NCI-H82 treated with DMSO at 0.1 percent for 48 hours (cell line): ENCODE measurements at regions not wholly inside any gene's neighbourhood (a gene's known extent, or its start where the extent isn't known, plus 50 kb on each side); places are given as distances from the start of the nearest gene placed in this dataset.

ENCODE experiments used
- DNase-seq: peaks from one replicate; lab custom pipeline; 2025; ENCODE audit not compliant: unreplicated experiment; lab: John Stamatoyannopoulos, UW

DNA sequence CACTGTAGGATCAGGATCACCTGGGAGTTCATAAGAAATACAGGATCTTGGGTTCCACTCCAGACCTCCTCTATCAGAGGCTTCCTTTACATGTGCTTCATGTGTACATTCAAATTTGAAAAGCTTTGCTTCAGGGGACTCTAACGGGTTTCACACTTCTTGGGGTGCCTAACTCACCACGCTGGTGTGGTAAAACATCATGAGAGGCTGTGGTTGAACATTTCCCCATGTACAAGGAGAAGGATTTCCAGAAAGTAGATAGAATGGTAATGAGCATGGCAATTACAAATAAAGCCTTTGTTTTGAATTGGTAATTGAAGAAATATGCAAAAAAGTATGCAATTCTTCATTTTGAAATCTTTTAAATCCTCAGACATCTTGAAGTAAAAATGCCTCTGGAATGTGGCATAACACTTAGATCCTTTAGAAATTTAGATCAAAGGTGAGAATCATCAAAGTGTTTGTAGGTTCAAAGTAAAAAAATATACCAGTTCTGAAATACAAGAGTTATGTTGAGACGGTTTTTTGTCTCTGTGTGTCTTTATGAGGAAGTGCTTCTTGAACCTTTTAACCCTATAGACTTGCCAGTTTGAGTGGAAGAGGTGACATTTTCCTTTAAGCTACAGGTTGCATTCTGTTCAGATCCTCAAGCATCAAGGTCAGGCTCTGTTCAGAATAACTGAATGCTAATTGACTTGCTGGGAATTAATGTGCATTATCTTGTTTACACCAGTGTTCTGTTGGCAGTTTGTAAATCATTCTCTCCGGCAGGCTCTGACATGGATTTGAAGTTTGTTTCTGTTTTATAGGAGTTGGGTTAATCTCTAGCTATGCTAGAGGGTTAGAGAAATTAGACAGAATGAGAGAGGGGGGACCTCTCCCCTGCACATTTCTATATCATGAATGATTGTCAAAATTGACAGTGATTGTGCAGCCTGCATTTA is 415.3 kb downstream of the MAN2A1 start:
- DNase-seq = peak; percentile 29

DNA sequence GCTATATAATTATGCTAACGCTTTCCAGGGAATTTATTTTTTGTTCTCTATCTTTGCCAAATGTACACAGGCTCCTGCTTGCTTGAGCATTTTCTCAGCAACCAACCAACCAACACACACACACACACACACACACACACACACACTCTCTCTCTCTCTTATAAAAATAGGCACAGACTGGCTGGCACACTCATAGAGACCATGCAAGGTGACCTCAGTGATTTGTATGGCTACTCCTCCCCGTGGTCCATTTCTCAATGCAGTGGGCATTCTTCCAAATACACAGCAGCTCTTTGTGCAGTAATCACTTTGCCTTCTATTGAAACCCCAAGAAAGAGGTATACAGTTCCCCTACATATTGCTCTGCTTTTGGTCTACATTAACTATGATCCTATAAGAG is 416.0 kb downstream of the MAN2A1 start:
- no peak for DNase-seq

DNA sequence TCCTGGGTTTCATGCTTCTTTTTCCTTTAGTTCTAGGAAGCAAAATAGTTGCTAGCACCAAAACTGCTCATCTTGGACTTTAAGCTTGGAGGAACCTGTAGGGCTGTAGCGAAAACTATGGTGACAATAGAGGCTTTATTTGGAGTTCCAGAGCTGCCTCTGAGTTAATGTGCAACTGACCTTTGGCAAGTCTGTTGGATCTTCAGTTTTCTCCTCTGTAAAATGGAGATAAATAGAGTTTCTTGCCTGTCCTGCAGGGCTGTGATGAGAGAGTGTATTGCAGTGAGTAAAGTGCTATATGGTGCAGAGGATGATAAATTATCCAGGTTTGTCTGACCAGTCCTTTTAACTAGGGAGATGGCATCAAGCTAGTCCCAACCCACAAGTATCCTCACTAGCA is 417.0 kb downstream of the MAN2A1 start:
- no peak for DNase-seq

DNA sequence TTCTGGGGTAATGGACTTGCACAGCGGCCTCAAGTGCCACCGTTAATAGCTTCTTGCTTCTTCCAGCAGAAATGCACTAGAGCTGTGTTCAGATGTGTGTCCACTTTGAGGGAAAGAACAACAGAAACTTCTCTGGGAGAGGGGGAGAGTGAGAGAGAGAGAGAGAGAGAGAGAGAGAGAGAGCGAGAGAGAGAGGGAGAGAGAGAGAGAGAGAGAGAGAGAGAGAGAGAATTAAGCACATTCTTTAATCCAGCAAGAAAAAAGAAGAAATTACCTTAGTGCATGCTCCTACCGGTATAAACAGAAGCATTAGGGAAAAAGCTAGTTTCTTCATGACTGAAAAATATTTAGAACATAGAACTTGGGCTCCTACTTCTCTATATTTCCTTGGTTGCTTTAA is 418.8 kb downstream of the MAN2A1 start:
- no peak for DNase-seq

DNA sequence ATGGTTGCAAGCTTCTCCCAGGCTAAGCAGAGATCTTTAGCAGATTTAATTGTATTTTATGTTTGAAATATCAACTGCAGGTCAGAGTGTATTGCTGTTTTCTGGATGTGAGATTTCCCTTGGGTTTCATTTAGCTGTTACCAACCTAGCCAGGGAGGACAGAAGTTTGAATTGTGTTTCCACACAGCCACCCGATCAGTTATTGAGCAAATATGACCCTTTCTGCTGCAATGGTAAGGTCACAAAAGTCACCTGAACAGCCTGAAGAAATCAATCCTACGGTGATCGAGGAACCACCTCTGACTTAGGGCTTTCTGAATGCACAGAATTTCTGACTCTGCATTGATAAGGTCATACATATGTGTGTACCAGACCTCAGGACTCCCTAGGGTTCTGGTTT is 419.9 kb downstream of the MAN2A1 start:
- DNase-seq = no peak

DNA sequence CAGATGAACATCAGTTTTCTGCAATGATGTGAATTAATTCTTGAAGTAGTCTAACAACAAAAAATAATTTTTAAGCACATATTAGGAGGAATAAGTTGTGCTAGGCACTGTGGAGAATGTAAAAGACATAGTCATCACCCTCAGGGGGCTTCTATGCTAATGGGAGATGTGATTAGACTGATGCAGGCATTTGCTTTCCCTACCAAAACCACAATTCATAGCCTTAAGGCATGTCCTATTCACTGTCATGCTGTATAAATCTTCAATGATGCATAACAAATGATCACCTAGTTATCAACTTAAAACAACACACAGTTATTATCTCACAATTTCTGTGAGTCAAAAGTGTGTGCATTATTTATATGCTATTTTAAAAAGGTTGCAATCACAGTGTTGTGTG is 422.6 kb downstream of the MAN2A1 start:
- no peak for DNase-seq

DNA sequence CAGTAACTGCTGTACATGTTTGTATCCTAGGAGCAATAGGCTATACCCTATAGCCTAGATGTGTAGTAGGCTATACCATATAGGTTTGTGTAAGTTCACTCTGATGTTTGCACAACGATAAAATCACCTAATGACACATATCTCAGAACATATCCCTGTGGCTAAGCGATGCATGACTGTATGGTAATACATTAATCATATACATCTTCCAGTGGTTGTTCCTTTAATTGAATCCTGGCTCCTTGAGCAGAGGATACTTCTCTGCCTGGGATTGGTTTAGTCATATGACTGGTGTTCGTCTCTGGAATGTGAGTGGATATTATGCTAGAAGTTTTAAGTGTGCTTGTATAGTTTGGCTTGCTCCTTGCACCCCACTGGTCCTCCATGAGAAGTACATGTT is 425.8 kb downstream of the MAN2A1 start:
- DNase-seq = no peak

DNA sequence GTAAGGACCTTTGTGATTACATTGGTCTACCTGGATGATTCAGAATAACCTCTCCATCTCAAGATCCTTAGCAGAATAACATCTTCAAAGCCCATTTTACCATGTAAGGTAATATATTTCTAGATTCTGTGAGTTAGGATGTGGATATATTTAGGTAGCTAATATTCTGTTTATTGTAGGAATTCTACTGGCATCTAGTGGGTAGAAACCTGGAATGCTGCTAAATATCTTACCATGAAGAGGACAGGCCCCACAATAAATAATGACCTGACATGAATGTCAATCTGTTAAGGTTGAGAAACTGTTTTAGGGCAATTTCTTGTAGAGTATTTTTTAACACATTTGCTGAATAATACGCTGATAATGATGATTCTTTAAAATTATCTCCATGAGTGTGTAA is 426.8 kb downstream of the MAN2A1 start:
- DNase-seq = no peak

DNA sequence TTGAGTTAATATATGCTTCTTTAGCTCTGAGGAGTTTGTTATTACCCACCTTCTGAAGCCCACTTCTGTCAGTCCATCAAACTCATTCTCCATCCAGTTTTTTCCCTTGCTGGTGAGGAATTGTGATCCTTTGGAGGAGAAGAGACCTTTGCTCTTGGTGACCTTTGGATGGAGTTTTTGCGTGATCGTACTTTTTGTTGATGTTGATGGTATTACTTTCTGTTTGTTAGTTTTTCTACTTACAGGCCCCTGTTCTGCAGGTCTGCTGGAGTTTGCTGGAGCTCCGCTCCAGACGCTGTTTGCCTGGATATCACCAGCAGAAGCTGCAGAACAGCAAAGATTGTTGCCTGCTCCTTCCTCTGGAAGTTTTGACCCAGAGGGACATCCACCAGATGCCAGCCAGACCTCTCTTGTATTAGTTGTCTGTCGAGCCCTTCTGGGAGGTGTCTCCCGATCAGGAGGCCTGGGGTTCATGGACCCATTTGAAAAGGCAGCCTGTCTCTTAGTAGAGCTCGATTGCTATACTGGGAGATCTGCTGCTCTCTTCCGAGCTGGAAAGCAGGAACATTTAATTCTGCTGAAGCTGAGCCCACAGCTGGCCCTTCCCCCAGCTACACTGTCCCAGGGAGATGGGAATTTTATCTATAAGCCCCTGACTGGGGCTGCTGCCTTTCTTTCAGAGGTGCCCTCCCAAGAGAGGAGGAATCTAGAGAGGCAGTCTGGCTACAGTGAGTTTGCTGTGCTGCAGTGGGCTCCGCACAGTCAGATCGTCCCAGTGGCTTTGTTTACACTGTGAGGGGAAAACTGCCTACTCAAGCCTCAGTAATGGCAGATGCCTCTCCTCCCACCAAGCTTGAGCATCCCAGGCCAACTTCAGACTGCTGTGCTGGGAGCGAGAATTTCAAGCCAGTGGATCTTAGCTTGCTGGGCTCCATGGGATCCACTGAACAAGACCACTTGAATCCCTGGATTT is 445.5 kb downstream of the MAN2A1 start:
- DNase-seq = no peak

DNA sequence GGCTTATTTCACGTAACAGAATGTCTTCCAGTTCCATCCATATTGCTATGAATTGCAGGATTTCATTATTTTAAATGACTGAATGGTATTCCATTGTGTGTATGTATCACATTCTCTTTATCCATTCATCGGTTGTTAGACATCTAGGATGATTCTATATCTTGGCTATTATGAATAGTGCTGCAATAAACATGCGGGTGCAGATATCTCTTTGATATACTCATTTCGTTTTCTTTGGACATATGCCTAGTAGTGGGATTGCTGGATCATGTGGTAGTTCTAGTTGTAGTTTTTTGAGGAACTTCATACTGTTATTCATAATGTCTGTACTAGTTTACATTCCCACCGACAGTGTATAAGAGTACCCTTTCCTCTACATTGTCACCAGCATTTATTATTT is 460.5 kb downstream of the MAN2A1 start:
- DNase-seq = no peak

DNA sequence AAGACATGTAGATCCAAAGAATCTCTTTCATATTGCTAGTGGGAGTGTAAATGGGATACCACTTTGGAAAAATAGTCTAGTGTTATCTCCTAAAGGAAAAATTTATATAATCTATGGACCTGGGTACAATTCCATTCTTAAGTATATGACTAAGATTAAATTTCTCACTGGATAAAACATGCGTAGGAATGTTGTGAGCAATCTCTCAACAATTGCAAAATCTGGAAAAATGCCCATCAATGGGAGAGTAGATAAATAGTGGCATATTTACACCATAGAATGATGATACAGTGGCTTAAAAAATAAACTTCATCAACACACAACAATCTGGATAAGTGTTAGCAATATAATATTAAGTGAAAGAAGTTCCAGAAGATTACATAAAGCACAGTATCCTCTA is 469.5 kb downstream of the MAN2A1 start:
- no peak for DNase-seq

DNA sequence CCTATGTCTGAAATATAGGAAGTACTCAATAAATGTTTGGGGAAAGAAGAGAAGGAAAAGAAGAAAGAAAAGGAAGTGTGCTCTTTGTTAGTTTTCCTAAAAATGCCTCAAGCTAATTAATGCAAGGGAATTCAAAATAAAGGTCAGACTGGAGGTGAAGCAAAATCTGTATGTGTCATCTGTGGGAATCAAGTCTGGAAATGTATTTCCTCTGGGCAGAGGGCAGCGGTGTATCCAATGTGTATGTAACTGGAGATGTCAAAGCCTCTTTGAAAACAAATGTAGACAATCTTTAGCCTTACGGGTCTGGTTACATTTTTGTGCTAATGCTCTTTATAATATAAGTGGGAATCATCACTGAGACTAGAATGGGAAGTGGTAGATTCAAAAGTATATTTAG is 471.4 kb downstream of the MAN2A1 start:
- DNase-seq = no peak

DNA sequence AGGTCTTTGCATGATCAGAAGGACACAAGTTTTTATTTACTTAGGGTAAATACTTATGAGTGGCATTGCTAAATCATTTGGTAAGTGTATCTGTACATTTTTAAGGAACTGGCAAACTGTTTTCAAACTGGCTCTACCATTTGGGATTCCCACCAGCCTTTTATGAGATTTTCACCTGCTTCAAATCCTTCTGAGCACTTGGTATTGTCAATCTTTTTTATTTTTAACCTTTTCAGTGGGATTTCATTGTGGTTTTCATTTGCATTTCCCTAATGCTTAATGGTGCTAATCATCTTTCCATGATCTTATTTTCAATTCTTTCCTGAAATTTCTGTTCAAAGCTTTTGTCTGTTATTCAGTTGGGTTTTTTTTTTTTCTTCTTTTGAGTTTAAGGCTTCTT is 475.6 kb downstream of the MAN2A1 start:
- DNase-seq = no peak

DNA sequence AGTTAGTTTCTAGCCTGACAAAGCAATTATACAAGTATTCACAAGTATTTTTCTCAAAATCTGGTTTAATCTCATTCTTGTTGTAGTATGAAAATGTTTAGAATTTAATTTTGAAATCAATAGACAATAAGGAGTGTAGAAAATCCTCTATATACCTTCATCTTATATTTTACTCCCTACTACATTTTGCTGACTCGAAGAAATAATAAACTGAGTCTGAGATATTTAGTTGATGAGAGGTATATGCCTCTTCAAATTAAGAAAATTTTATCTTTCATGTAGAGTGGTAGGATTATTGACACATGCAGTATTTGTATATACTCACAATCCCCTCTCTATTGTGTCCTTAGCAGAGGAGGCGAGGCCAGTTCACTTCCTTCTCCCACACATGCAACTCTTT is 477.7 kb downstream of the MAN2A1 start:
- DNase-seq = no peak

DNA sequence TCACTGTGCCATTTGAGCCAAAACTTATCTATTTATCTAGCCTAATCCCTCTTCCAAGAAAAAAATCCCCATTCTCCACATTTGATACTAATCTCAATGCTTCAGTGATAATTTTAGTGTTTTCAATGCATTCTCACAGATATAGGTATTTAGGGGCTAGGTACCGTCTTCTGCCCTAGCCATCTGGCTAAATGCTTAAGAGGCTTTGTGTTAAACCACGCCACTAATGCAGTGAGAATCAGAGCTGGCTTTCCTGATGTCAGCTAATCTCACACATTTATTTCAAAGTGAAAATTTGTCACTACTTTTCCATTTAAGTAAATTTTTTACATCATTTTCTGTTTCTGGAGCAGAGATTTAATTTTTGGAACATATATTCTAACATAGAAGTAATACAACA is 479.7 kb downstream of the MAN2A1 start:
- peak; percentile 78 for DNase-seq

DNA sequence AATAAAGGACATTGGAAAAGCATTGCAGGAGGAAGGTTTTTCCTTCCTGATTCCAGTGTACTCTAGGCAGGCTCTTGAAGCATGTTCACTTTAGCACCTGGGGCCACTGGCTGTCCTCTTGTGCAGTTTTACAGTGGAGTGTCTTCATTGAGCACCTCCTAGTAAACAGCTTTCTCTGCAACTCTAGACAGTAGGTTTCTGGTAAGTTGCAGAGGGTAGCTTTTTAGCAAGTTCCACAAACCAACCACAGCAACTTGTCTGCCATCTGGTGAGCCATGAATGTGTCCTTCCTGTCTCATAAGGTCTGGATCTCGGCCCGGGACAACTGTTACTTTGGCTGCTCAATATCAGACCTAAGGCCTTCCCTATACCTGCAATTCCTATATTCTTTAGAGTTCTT is 488.0 kb downstream of the MAN2A1 start:
- DNase-seq = no peak

DNA sequence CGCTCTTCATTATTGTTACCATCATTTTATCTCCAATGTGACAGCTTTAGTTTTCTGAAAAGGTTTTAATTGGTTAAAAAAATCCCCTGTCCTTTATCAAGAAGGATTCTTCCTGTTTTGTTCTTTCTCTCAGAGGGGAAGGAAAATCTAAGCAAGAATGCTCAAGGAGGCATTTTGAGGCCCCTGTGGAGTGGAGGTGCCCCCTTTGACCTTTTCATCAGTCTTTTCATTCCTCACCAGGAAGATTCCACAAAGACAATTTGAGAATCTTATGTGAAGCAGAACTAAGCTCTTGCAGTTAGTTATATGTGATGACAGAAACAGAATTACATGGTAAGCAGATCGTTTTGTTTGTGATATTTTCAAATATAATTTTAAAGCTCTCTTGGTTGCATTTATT is 489.6 kb downstream of the MAN2A1 start:
- no peak for DNase-seq

DNA sequence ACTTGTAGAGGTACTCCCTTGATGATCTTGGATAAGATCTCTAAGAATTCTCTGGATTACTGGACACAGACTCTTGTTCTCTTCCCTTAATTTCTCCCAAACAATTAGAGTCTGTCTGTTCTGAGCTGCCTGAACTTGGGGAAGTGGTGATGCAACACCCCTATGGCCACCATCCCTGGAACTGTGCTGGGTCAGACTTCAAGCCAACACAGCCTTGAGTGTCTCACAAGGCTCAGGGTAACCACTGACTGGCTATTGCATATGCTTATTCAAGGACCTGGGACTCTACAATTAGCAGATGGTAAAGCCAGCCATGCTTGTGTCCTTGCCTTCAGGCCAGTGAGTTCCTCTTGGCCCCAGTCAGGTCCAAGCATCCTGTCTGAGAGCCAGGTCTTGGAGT is 504.5 kb downstream of the MAN2A1 start:
- no peak for DNase-seq

DNA sequence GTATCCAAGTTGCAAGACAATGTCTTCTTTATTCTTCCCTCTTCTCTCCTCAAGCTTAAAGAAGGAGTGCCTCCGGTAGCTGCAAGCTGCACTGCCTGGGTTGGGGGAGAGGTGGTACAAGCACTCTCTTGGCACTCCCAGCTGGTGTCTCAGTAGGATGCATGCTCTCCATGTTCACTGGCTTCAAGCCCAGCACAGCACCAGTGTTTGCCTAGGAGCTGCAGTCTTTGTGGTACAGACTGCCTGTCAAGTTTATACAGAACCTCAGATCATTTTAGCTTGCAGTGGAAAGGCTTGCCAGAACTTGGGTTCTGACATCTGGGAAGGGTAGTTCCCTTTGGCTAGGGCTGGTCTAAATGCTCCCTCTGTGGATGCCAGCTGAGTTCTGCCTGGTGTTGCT is 505.6 kb downstream of the MAN2A1 start:
- no peak for DNase-seq

DNA sequence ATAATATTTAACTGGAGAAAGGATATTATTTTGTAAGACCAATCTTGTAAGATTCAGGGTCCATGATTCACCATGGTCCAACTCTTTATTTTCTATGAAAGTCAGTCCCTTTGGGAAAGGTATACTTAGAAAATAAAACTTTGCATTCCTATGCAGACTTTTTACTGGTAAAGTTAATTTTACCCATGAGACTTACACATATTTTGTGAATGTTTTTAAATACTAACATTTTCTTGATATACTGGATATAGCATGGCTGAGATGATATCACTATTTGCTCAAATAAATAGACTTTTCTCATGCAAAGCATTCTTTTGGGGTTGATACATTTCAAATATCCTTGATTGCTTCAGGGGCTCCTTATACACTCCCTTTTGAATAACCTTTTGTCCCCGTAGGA is 512.1 kb downstream of the MAN2A1 start:
- no peak for DNase-seq

DNA sequence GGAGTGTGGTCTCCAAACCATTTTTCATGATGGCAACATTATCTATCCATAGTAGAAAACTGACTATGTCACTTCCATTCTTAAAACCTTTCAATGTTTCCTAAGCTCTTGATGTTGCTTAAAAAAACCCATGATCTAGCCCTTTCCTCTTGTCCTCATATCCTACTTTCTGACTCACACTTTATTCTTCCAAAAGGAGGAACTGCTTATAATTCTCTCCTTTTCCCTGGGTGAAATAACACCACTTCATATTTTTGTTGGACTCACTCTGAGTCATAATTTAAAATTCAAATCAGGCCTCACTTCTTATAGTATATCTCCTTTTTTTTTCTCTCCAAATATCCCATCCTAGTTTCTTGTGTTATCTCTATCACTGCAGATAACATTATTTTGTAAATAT is 513.9 kb downstream of the MAN2A1 start:
- no peak for DNase-seq

DNA sequence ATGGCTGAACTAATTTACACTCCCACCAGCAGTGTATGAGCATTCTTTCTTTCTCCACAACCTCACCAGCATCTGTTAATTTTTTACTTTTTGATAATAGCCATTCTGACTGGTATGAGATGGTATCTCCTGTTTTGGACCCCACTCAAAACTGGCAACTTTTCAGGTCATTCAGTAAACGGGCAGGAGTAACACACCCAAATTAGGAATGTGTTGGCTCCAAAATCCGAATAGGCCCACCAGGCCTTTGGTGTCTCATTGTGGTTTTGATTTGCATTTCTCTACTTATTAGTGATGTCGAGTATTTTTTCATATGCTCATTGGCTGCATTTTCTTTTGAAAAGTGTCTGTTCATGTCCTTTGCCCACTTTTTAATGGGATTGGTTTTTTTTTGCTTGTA is 517.1 kb downstream of the TMEM232 start:
- DNase-seq = no peak
